ENCODE measurements at regions not wholly inside any gene's neighbourhood (a gene's known extent, or its start where the extent isn't known, plus 50 kb on each side); places are given as distances from the start of the nearest gene placed in this dataset.

DNA sequence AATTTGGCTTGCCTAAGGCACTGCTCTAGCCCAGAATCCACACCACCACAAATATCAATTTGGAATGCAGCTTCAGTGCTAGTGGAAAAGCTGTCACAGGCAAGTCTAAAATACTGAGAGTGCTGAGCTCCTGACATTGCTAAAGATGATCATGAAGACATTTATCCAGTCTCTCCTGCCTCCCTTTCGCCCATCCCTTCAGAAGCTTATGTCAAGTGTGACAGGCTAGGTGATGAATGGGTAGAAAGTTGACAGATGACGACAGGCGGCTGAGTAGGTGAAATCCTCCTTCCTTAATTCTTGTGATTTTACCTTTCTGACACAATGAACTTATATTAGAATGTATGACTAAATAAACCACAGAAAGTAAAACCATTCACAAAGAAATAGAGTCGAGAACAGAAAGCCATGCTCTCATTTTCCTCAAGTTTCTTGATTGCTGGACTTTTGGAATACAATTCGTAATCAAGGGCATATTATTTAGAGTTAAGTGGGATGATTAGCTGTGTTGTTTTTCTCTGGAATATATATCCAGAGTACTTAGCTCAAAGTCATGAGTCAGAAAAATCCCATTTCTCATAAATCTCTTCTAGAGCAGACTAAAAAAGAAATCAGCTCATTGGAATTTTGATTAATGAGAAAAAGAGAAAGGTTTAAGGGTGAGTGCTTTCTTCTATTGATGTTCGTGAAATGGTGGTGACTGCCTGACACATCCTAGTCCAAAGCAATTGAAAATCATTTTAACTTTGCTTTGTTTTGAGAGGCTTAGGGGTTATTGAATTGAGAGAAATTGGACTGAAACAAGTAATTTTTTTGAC, 1228.2 kb upstream of the CITED2 start:
- H3K27me3 ChIP-seq, result no peaks in the 10 kb centered on the region
- no peaks in the 10 kb centered on the region for H3K9me3 ChIP-seq
- DNase-seq (no peak), ATAC-seq (peak in 2 of 4 donors; percentile 37 to 49)
- H3K36me3 ChIP-seq, result no peaks in the 10 kb centered on the region
- H3K4me1 ChIP-seq, result peaks cover 0 to 3% (median 0%) of the 10 kb centered on the region in 12 donors
- no peak overlapping the region for H3K4me3 ChIP-seq
- TF ChIP-seq, protein P1, sequence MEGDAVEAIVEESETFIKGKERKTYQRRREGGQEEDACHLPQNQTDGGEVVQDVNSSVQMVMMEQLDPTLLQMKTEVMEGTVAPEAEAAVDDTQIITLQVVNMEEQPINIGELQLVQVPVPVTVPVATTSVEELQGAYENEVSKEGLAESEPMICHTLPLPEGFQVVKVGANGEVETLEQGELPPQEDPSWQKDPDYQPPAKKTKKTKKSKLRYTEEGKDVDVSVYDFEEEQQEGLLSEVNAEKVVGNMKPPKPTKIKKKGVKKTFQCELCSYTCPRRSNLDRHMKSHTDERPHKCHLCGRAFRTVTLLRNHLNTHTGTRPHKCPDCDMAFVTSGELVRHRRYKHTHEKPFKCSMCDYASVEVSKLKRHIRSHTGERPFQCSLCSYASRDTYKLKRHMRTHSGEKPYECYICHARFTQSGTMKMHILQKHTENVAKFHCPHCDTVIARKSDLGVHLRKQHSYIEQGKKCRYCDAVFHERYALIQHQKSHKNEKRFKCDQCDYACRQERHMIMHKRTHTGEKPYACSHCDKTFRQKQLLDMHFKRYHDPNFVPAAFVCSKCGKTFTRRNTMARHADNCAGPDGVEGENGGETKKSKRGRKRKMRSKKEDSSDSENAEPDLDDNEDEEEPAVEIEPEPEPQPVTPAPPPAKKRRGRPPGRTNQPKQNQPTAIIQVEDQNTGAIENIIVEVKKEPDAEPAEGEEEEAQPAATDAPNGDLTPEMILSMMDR (IDR thresholded peaks at IDR 0.05), result no peak
- TF ChIP-seq POLR2A (IDR thresholded peaks at IDR 0.05), result no peak
- H3K27ac ChIP-seq, result no peak overlapping the region
- WGBS, 4 donors, result 84 to 87% (median 85%) methylated on average over 6 of the region's 6 CpGs
- intact Hi-C loops (cut with DNase I), result no loop called here

GRCh38 chr6:140601021-140601808, 1226.8 kb upstream of the CITED2 start:
- no peak overlapping the region for H3K4me3 ChIP-seq
- no peaks in the 10 kb centered on the region for H3K9me3 ChIP-seq
- H3K36me3 ChIP-seq, result no peaks in the 10 kb centered on the region
- DNase-seq (no peak), ATAC-seq (no peak)
- H3K27me3 ChIP-seq, result no peaks in the 10 kb centered on the region
- intact Hi-C loops (cut with DNase I), result no loop called here
- peaks cover 0 to 3% (median 0%) of the 10 kb centered on the region in 12 donors for H3K4me1 ChIP-seq
- H3K27ac ChIP-seq, result no peak overlapping the region
- TF ChIP-seq POLR2A (IDR thresholded peaks at IDR 0.05), result no peak
- 89 to 91% (median 90%) methylated on average over 3 of the region's 3 CpGs for WGBS, 4 donors

DNA sequence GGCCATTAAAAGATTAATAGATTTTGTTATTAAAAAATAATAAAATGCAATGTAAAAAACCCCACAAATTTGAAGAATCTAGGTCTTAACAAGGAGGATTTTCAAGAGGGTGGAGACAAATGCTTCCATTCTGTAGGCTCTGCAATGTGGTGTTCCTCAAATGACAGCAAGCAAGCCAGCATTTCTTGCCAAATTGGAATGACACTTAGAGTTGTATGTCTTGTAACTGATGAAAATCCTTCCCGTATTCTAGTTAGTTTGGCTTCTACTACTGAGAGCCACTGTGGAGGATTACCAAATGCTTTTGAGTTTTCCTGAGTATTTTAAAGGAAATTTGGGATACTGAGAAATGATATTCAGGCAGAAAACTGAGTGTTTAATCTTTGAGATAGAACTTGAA, 1225.5 kb upstream of the CITED2 start:
- DNase-seq (no peak), ATAC-seq (no peak)
- TF ChIP-seq POLR2A (IDR thresholded peaks at IDR 0.05), result no peak
- TF ChIP-seq, protein P1 (IDR thresholded peaks at IDR 0.05), result no peak
- no peak overlapping the region for H3K27ac ChIP-seq
- no peaks in the 10 kb centered on the region for H3K9me3 ChIP-seq
- intact Hi-C loops (cut with DNase I), result no loop called here
- WGBS, 4 donors, result 42 to 64% (median 45%) methylated on average over 1 of the region's 1 CpG
- H3K36me3 ChIP-seq, result no peaks in the 10 kb centered on the region
- H3K4me1 ChIP-seq, result peaks cover 0 to 3% (median 0%) of the 10 kb centered on the region in 12 donors
- no peaks in the 10 kb centered on the region for H3K27me3 ChIP-seq
- H3K4me3 ChIP-seq, result no peak overlapping the region

DNA sequence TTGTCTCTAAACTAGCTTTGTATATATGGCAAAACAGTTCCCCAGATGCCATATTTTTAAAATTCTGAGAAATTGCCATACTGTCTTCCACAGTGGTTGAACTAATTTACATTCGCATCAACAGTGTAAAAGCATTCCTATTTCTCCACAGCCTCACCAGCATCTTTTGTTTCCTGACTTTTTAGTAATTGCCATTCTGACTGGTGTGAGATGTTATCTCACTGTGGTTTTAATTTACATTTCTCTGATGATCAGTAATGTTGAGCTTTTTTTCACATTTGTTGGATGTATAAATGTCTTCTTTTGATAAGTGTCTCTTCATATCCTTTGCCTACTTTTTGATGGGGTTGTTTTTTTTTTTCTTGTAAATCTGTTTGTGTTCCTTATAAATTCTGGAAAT, 1222.7 kb upstream of the CITED2 start:
- ATAC-seq (no peak), DNase-seq (no peak)
- H3K27me3 ChIP-seq, result no peaks in the 10 kb centered on the region
- H3K4me1 ChIP-seq, result no peaks in the 10 kb centered on the region
- H3K36me3 ChIP-seq, result no peaks in the 10 kb centered on the region
- peaks cover 0 to 7% (median 0%) of the 10 kb centered on the region in 12 donors for H3K9me3 ChIP-seq
- 94 to 100% (median 98%) methylated on average over 1 of the region's 1 CpG for WGBS, 4 donors
- no peak overlapping the region for H3K4me3 ChIP-seq
- TF ChIP-seq POLR2A (IDR thresholded peaks at IDR 0.05), result no peak
- TF ChIP-seq, protein P1 (IDR thresholded peaks at IDR 0.05), result no peak
- no peak overlapping the region for H3K27ac ChIP-seq
- intact Hi-C loops (cut with DNase I), result no loop called here

Measured in heart left ventricle (tissue), 16 donors.